ENCODE measurements at regions not wholly inside any gene's neighbourhood (a gene's known extent, or its start where the extent isn't known, plus 50 kb on each side); places are given as distances from the start of the nearest gene placed in this dataset.

- Histone ChIP-seq H3K9me3 (no peaks in the 10 kb centered on the region), H3K4me1 (no peaks in the 10 kb centered on the region), H3K27me3 (ENCODE audit: insufficient read depth in 3 of 3, low read length in 2 of 3) (peaks cover 0 to 4% (median 0%) of the 10 kb centered on the region in 3 donors), H3K4me3 (no peak overlapping the region), H3K36me3 (ENCODE audit: insufficient read depth in 1 of 2, low read depth in 1 of 2) (no peaks in the 10 kb centered on the region), H3K27ac (no peak overlapping the region)
- intact Hi-C loops (cut with DNase I), result no loop called here
- ATAC-seq, result no peak
- no peak for DNase-seq
- WGBS, 3 donors, result 72 to 86% (median 83%) methylated on average over 2 of the region's 2 CpGs
- TF ChIP-seq CTCF (IDR thresholded peaks at IDR 0.05), result no peak
Measured at GRCh38 chr1:239686386-239686785, 300.0 kb downstream of the CHRM3 start.

- Histone ChIP-seq H3K36me3 (ENCODE audit: insufficient read depth in 1 of 2, low read depth in 1 of 2) (no peaks in the 10 kb centered on the region), H3K27ac (no peak overlapping the region), H3K9me3 (peaks cover 6% of the 10 kb centered on the region), H3K27me3 (ENCODE audit: insufficient read depth in 3 of 3, low read length in 2 of 3) (no peaks in the 10 kb centered on the region), H3K4me1 (no peaks in the 10 kb centered on the region), H3K4me3 (no peak overlapping the region)
- ATAC-seq, result no peak
- DNase-seq, result no peak
- WGBS, 3 donors, result 94 to 99% (median 95%) methylated on average over 2 of the region's 2 CpGs
- intact Hi-C loops (cut with DNase I), result no loop called here
- TF ChIP-seq CTCF (IDR thresholded peaks at IDR 0.05), result no peak
Measured at GRCh38 chr1:239696317-239696716, 309.9 kb downstream of the CHRM3 start.

- Histone ChIP-seq H3K4me3 (no peak overlapping the region), H3K36me3 (ENCODE audit: insufficient read depth in 1 of 2, low read depth in 1 of 2) (no peaks in the 10 kb centered on the region), H3K27ac (no peak overlapping the region), H3K9me3 (peaks cover 2% of the 10 kb centered on the region), H3K27me3 (ENCODE audit: insufficient read depth in 3 of 3, low read length in 2 of 3) (no peaks in the 10 kb centered on the region), H3K4me1 (no peaks in the 10 kb centered on the region)
- TF ChIP-seq CTCF (IDR thresholded peaks at IDR 0.05), result no peak
- DNase-seq (no peak), ATAC-seq (no peak)
- intact Hi-C loops (cut with DNase I), result no loop called here
- WGBS, 3 donors, result 76 to 82% (median 81%) methylated on average over 6 of the region's 6 CpGs
Measured at GRCh38 chr1:239700667-239701066, 314.3 kb downstream of the CHRM3 start.

GRCh38 chr1:239703075-239703474 lies 316.7 kb downstream of the CHRM3 start:
- Histone ChIP-seq H3K4me1 (no peaks in the 10 kb centered on the region), H3K27ac (no peak overlapping the region), H3K36me3 (ENCODE audit: insufficient read depth in 1 of 2, low read depth in 1 of 2) (no peaks in the 10 kb centered on the region), H3K27me3 (ENCODE audit: insufficient read depth in 3 of 3, low read length in 2 of 3) (no peaks in the 10 kb centered on the region), H3K9me3 (no peaks in the 10 kb centered on the region), H3K4me3 (no peak overlapping the region)
- ATAC-seq (no peak), DNase-seq (no peak)
- intact Hi-C loops (cut with DNase I), result no loop called here
- no peak for TF ChIP-seq CTCF (IDR thresholded peaks at IDR 0.05)
- 62 to 77% (median 69%) methylated on average over 2 of the region's 2 CpGs for WGBS, 3 donors

- Histone ChIP-seq H3K4me3 (no peak overlapping the region), H3K4me1 (no peaks in the 10 kb centered on the region), H3K9me3 (no peaks in the 10 kb centered on the region), H3K36me3 (ENCODE audit: insufficient read depth in 1 of 2, low read depth in 1 of 2) (no peaks in the 10 kb centered on the region), H3K27ac (no peak overlapping the region), H3K27me3 (ENCODE audit: insufficient read depth in 3 of 3, low read length in 2 of 3) (no peaks in the 10 kb centered on the region)
- DNase-seq (no peak), ATAC-seq (no peak)
- intact Hi-C loops (cut with DNase I), result no loop called here
- TF ChIP-seq CTCF (IDR thresholded peaks at IDR 0.05), result no peak
- WGBS, 3 donors, result 66 to 88% (median 82%) methylated on average over 5 of the region's 5 CpGs
Measured at GRCh38 chr1:239706245-239706892, 320.0 kb downstream of the CHRM3 start.
